GM23338 (cell line): ENCODE measurements at regions not wholly inside any gene's neighbourhood (a gene's known extent, or its start where the extent isn't known, plus 50 kb on each side); places are given as distances from the start of the nearest gene placed in this dataset.

Experiments used
- ATAC-seq: fragments of 200-7000 bp; cut with Tn5 transposase; 3 replicates; pipeline ENCODE4 v1.9.1; 2020
- DNase-seq: peaks from one replicate; pipeline ENCODE4 v3.0.0-alpha.2; 2015; ENCODE audit warnings: low spot score
- H2AFZ ChIP-seq: fragments of 200-600 bp; sonication (generic); 2 replicates; pipeline ENCODE4 v1.8.0; 2016; ENCODE audit warnings: antibody characterized with exemption, mild to moderate bottlenecking, moderate library complexity
- H3F3A ChIP-seq: fragments of 200-600 bp; sonication (generic); replicated peaks from 2 replicates; pipeline ENCODE4 v1.8.0; 2017; ENCODE audit warnings: antibody characterized with exemption, mixed run types, low read depth
- H3K27ac ChIP-seq: fragments of 200-600 bp; sonication (generic); 2 replicates; pipeline ENCODE4 v1.6.1; 2016; ENCODE audit warnings: low read depth
- H3K27me3 ChIP-seq: fragments of 200-600 bp; sonication (generic); 2 replicates; pipeline ENCODE4 v1.8.0; 2016; ENCODE audit warnings: mild to moderate bottlenecking, mixed run types, moderate library complexity; ENCODE audit not compliant: insufficient read depth
- H3K36me3 ChIP-seq: fragments of 200-600 bp; sonication (generic); 2 replicates; pipeline ENCODE4 v1.8.0; 2016; ENCODE audit warnings: mild to moderate bottlenecking; ENCODE audit not compliant: insufficient read depth
- H3K4me1 ChIP-seq: fragments of 200-600 bp; sonication (generic); 2 replicates; pipeline ENCODE4 v1.8.0; 2016; ENCODE audit warnings: mild to moderate bottlenecking, moderate library complexity; ENCODE audit not compliant: insufficient read depth
- H3K4me2 ChIP-seq: fragments of 200-600 bp; sonication (generic); 2 replicates; pipeline ENCODE4 v1.7.1; 2017; ENCODE audit warnings: mixed run types
- H3K4me3 ChIP-seq: fragments of 200-600 bp; sonication (generic); 2 replicates; pipeline ENCODE4 v1.6.1; 2016; ENCODE audit warnings: mixed run types
- H3K79me2 ChIP-seq: fragments of 200-600 bp; sonication (generic); replicated peaks from 2 replicates; pipeline ENCODE4 v1.8.0; 2017; ENCODE audit warnings: mild to moderate bottlenecking; ENCODE audit not compliant: insufficient read depth
- H3K9me2 ChIP-seq: fragments of 200-600 bp; sonication (generic); 2 replicates; pipeline ENCODE4 v1.8.0; 2017; ENCODE audit not compliant: insufficient read depth
- H4K20me1 ChIP-seq: fragments of 200-600 bp; sonication (generic); replicated peaks from 2 replicates; pipeline ENCODE4 v1.8.0; 2017; ENCODE audit warnings: mild to moderate bottlenecking; ENCODE audit not compliant: insufficient read depth
- H3K27ac Mint-ChIP-seq: 2 replicates; pipeline ENCODE4 v1.8.0; 2020; ENCODE audit warnings: inconsistent platforms, mild to moderate bottlenecking, moderate library complexity, mixed read lengths
- H3K27me3 Mint-ChIP-seq: 3 replicates; pipeline ENCODE4 v1.8.0; 2022; ENCODE audit warnings: low read depth, mild to moderate bottlenecking, moderate library complexity, mixed read lengths, inconsistent platforms; ENCODE audit not compliant: insufficient read depth, poor library complexity
- H3K36me3 Mint-ChIP-seq: 3 replicates; pipeline ENCODE4 v1.8.0; 2021; ENCODE audit warnings: low read depth, mild to moderate bottlenecking, inconsistent platforms, moderate library complexity, mixed read lengths
- H3K4me1 Mint-ChIP-seq: 3 replicates; pipeline ENCODE4 v1.8.0; 2020; ENCODE audit warnings: mild to moderate bottlenecking, inconsistent platforms, mixed read lengths
- H3K4me3 Mint-ChIP-seq: 3 replicates; pipeline ENCODE4 v1.8.0; 2021; ENCODE audit warnings: moderate library complexity, mild to moderate bottlenecking, inconsistent platforms, mixed read lengths
- H3K9me3 Mint-ChIP-seq: 3 replicates; pipeline ENCODE4 v1.8.0; 2020; ENCODE audit warnings: moderate library complexity, mild to moderate bottlenecking, inconsistent platforms, mixed read lengths
- NANOG ChIP-seq: IDR thresholded peaks from 2 replicates; pipeline ENCODE4 v1.6.1; 2016; ENCODE audit warnings: antibody characterized with exemption, borderline replicate concordance
- ZNF331 ChIP-seq: fragments of 250-450 bp; sonication (Bioruptor Pico); IDR thresholded peaks from 2 replicates; pipeline ENCODE4 v1.5.0; 2020; ENCODE audit warnings: low read depth, mild to moderate bottlenecking, moderate library complexity
- TF ChIP-seq, protein P1 (sequence below): IDR thresholded peaks from one replicate; pipeline ENCODE4 v1.6.1; 2018; ENCODE audit warnings: antibody characterized with exemption; ENCODE audit not compliant: unreplicated experiment
- TF ChIP-seq, protein P2 (sequence below): IDR thresholded peaks from 2 replicates; pipeline ENCODE4 v1.6.1; 2016; ENCODE audit warnings: antibody characterized with exemption
- TF ChIP-seq, protein P3 (sequence below): fragments of 250-450 bp; sonication (Bioruptor Pico); IDR thresholded peaks from 2 replicates; pipeline ENCODE4 v1.5.0; 2020; ENCODE audit warnings: mild to moderate bottlenecking, moderate library complexity

DNA sequence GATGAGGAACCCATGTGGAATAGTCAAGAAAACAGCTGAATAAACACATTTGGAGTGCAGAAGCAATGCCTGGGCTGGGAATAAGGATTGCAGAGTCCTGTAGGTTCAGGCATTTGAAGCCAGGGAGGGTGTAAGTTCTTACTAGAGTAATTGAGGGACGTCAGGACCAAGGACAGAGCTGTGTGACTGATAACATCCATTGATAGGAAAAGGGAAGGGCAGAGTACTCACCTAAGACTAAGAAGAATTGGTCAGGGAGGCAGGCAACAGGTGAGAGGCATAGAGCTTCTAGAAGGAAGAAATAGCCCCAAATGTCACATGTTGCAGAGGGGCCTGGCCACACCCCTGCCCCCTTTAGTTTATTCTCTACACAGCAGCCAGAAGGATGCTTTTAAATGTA lies 79.8 kb upstream of the TMEM132E start:
- H3K9me2 ChIP-seq: no peaks in the 10 kb centered on the region
- DNase-seq (peak; percentile 91), ATAC-seq (peak; percentile 98)
- H3K4me1 ChIP-seq: no peaks in the 10 kb centered on the region
- H3K27ac ChIP-seq: no peak overlapping the region
- H3K36me3 Mint-ChIP-seq: no peaks in the 10 kb centered on the region
- H3K4me3 Mint-ChIP-seq: no peak overlapping the region
- H3K36me3 ChIP-seq: no peaks in the 10 kb centered on the region
- no peak overlapping the region for H3K4me2 ChIP-seq
- H4K20me1 ChIP-seq: no peaks in the 10 kb centered on the region; the same call in 1 of the 2 replicates
- H3K27me3 Mint-ChIP-seq: peaks cover 8% of the 10 kb centered on the region
- no peaks in the 10 kb centered on the region for H3K27me3 ChIP-seq
- H3F3A ChIP-seq: no peaks in the 10 kb centered on the region
- H2AFZ ChIP-seq: no peak overlapping the region
- TF ChIP-seq, protein P1, sequence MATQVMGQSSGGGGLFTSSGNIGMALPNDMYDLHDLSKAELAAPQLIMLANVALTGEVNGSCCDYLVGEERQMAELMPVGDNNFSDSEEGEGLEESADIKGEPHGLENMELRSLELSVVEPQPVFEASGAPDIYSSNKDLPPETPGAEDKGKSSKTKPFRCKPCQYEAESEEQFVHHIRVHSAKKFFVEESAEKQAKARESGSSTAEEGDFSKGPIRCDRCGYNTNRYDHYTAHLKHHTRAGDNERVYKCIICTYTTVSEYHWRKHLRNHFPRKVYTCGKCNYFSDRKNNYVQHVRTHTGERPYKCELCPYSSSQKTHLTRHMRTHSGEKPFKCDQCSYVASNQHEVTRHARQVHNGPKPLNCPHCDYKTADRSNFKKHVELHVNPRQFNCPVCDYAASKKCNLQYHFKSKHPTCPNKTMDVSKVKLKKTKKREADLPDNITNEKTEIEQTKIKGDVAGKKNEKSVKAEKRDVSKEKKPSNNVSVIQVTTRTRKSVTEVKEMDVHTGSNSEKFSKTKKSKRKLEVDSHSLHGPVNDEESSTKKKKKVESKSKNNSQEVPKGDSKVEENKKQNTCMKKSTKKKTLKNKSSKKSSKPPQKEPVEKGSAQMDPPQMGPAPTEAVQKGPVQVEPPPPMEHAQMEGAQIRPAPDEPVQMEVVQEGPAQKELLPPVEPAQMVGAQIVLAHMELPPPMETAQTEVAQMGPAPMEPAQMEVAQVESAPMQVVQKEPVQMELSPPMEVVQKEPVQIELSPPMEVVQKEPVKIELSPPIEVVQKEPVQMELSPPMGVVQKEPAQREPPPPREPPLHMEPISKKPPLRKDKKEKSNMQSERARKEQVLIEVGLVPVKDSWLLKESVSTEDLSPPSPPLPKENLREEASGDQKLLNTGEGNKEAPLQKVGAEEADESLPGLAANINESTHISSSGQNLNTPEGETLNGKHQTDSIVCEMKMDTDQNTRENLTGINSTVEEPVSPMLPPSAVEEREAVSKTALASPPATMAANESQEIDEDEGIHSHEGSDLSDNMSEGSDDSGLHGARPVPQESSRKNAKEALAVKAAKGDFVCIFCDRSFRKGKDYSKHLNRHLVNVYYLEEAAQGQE: peak; percentile 89
- TF ChIP-seq ZNF331 (CRISPR knock-in tag) (no peak), NANOG (no peak)
- TF ChIP-seq, protein P2, sequence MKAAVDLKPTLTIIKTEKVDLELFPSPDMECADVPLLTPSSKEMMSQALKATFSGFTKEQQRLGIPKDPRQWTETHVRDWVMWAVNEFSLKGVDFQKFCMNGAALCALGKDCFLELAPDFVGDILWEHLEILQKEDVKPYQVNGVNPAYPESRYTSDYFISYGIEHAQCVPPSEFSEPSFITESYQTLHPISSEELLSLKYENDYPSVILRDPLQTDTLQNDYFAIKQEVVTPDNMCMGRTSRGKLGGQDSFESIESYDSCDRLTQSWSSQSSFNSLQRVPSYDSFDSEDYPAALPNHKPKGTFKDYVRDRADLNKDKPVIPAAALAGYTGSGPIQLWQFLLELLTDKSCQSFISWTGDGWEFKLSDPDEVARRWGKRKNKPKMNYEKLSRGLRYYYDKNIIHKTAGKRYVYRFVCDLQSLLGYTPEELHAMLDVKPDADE: no peak
- TF ChIP-seq, protein P3, sequence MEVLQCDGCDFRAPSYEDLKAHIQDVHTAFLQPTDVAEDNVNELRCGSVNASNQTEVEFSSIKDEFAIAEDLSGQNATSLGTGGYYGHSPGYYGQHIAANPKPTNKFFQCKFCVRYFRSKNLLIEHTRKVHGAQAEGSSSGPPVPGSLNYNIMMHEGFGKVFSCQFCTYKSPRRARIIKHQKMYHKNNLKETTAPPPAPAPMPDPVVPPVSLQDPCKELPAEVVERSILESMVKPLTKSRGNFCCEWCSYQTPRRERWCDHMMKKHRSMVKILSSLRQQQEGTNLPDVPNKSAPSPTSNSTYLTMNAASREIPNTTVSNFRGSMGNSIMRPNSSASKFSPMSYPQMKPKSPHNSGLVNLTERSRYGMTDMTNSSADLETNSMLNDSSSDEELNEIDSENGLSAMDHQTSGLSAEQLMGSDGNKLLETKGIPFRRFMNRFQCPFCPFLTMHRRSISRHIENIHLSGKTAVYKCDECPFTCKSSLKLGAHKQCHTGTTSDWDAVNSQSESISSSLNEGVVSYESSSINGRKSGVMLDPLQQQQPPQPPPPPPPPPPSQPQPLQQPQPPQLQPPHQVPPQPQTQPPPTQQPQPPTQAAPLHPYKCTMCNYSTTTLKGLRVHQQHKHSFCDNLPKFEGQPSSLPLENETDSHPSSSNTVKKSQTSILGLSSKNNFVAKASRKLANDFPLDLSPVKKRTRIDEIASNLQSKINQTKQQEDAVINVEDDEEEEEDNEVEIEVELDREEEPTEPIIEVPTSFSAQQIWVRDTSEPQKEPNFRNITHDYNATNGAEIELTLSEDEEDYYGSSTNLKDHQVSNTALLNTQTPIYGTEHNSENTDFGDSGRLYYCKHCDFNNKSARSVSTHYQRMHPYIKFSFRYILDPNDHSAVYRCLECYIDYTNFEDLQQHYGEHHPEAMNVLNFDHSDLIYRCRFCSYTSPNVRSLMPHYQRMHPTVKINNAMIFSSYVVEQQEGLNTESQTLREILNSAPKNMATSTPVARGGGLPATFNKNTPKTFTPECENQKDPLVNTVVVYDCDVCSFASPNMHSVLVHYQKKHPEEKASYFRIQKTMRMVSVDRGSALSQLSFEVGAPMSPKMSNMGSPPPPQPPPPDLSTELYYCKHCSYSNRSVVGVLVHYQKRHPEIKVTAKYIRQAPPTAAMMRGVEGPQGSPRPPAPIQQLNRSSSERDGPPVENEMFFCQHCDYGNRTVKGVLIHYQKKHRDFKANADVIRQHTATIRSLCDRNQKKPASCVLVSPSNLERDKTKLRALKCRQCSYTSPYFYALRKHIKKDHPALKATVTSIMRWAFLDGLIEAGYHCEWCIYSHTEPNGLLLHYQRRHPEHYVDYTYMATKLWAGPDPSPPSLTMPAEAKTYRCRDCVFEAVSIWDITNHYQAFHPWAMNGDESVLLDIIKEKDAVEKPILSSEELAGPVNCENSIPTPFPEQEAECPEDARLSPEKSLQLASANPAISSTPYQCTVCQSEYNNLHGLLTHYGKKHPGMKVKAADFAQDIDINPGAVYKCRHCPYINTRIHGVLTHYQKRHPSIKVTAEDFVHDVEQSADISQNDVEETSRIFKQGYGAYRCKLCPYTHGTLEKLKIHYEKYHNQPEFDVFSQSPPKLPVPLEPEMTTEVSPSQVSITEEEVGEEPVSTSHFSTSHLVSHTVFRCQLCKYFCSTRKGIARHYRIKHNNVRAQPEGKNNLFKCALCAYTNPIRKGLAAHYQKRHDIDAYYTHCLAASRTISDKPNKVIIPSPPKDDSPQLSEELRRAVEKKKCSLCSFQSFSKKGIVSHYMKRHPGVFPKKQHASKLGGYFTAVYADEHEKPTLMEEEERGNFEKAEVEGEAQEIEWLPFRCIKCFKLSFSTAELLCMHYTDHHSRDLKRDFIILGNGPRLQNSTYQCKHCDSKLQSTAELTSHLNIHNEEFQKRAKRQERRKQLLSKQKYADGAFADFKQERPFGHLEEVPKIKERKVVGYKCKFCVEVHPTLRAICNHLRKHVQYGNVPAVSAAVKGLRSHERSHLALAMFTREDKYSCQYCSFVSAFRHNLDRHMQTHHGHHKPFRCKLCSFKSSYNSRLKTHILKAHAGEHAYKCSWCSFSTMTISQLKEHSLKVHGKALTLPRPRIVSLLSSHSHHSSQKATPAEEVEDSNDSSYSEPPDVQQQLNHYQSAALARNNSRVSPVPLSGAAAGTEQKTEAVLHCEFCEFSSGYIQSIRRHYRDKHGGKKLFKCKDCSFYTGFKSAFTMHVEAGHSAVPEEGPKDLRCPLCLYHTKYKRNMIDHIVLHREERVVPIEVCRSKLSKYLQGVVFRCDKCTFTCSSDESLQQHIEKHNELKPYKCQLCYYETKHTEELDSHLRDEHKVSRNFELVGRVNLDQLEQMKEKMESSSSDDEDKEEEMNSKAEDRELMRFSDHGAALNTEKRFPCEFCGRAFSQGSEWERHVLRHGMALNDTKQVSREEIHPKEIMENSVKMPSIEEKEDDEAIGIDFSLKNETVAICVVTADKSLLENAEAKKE (CRISPR knock-in tag): no peak
- H3K79me2 ChIP-seq: no peaks in the 10 kb centered on the region; the same call in 1 of the 2 replicates
- no peaks in the 10 kb centered on the region for H3K9me3 Mint-ChIP-seq
- no peaks in the 10 kb centered on the region for H3K4me1 Mint-ChIP-seq
- H3K27ac Mint-ChIP-seq: no peak overlapping the region
- no peak overlapping the region for H3K4me3 ChIP-seq
